ENCODE measurements at regions not wholly inside any gene's neighbourhood (a gene's known extent, or its start where the extent isn't known, plus 50 kb on each side); places are given as distances from the start of the nearest gene placed in this dataset.

GRCh38 chr3:152095472-152095871 is 173.3 kb upstream of the MBNL1 start:
- intact Hi-C loops (cut with DNase I): no loop called here
- Histone ChIP-seq H3K9me3 (no peaks in the 10 kb centered on the region), H3K4me1 (no peaks in the 10 kb centered on the region), H3K27ac (no peak overlapping the region), H3K27me3 (no peaks in the 10 kb centered on the region), H3K4me3 (no peak overlapping the region), H3K36me3 (no peaks in the 10 kb centered on the region), H3K9ac (ENCODE audit: low read depth in 2 of 2, low read length in 2 of 2) (no peak overlapping the region)
- DNase-seq: no peak
- no peak for TF ChIP-seq CTCF (IDR thresholded peaks at IDR 0.05)

GRCh38 chr3:152096280-152096906 is 172.3 kb upstream of the MBNL1 start:
- no peak for DNase-seq
- H3K27ac ChIP-seq: no peak overlapping the region
- no peaks in the 10 kb centered on the region for H3K4me1 ChIP-seq
- no peak overlapping the region for H3K4me3 ChIP-seq
- H3K36me3 ChIP-seq: no peaks in the 10 kb centered on the region
- H3K9ac ChIP-seq (ENCODE audit: low read depth in 2 of 2, low read length in 2 of 2): no peak overlapping the region
- TF ChIP-seq CTCF (IDR thresholded peaks at IDR 0.05): no peak
- intact Hi-C loops (cut with DNase I): no loop called here
- H3K27me3 ChIP-seq: no peaks in the 10 kb centered on the region
- H3K9me3 ChIP-seq: no peaks in the 10 kb centered on the region

- H3K9ac ChIP-seq (ENCODE audit: low read depth in 2 of 2, low read length in 2 of 2): no peak overlapping the region
- no peak for DNase-seq
- no peaks in the 10 kb centered on the region for H3K4me1 ChIP-seq
- no peaks in the 10 kb centered on the region for H3K36me3 ChIP-seq
- TF ChIP-seq CTCF (IDR thresholded peaks at IDR 0.05): no peak
- H3K27ac ChIP-seq: no peak overlapping the region
- no peaks in the 10 kb centered on the region for H3K9me3 ChIP-seq
- no peaks in the 10 kb centered on the region for H3K27me3 ChIP-seq
- intact Hi-C loops (cut with DNase I): no loop called here
- H3K4me3 ChIP-seq: no peak overlapping the region
These were observed 171.6 kb upstream of the MBNL1 start for GRCh38 chr3:152097120-152097519.

GRCh38 chr3:152097770-152098169 is 171.0 kb upstream of the MBNL1 start:
- Histone ChIP-seq H3K9ac (ENCODE audit: low read depth in 2 of 2, low read length in 2 of 2) (no peak overlapping the region), H3K9me3 (no peaks in the 10 kb centered on the region), H3K27me3 (no peaks in the 10 kb centered on the region), H3K4me3 (no peak overlapping the region), H3K27ac (no peak overlapping the region), H3K4me1 (no peaks in the 10 kb centered on the region), H3K36me3 (no peaks in the 10 kb centered on the region)
- intact Hi-C loops (cut with DNase I): no loop called here
- no peak for DNase-seq
- no peak for TF ChIP-seq CTCF (IDR thresholded peaks at IDR 0.05)

GRCh38 chr3:152100491-152101132 is 168.1 kb upstream of the MBNL1 start:
- H3K36me3 ChIP-seq: no peaks in the 10 kb centered on the region
- H3K9ac ChIP-seq (ENCODE audit: low read depth in 2 of 2, low read length in 2 of 2): no peak overlapping the region
- intact Hi-C loops (cut with DNase I): no loop called here
- H3K27ac ChIP-seq: no peak overlapping the region
- H3K27me3 ChIP-seq: no peaks in the 10 kb centered on the region
- no peak overlapping the region for H3K4me3 ChIP-seq
- no peak for DNase-seq
- TF ChIP-seq CTCF (IDR thresholded peaks at IDR 0.05): no peak
- no peaks in the 10 kb centered on the region for H3K4me1 ChIP-seq
- no peaks in the 10 kb centered on the region for H3K9me3 ChIP-seq

All from colonic mucosa (tissue), 4 donors.